GM12878 (cell line): ENCODE measurements at regions not wholly inside any gene's neighbourhood (a gene's known extent, or its start where the extent isn't known, plus 50 kb on each side); places are given as distances from the start of the nearest gene placed in this dataset.
A peak's percentile ranks its signal among the peaks of the same experiment; 100 is the strongest.

Source experiments
- ATAC-seq: fragments of 200-7000 bp; cut with Tn5 transposase; 3 replicates; pipeline ENCODE4 v1.9.1; 2020; ENCODE audit warnings: mild to moderate bottlenecking, moderate library complexity
- BruUV-seq: library from RNA; stranded (reverse); fragments of 400-500 nt; replicated peaks from 2 replicates; lab custom pipeline; 2021; lab: Mats Ljungman, UMichigan
- CTCF ChIA-PET: fragments of 300-600 bp; sonication (Branson Sonifier 250); formaldehyde crosslinking; extraction: SDS; loops from one replicate; lab custom pipeline; 2021; ENCODE audit warnings: inconsistent platforms; lab: Yijun Ruan, JAX
- POLR2A ChIA-PET: fragments of 350-600 bp; formaldehyde crosslinking; extraction: SDS; loops from one replicate; lab custom pipeline; 2021; ENCODE audit warnings: inconsistent platforms; lab: Charles Lee
- RAD21 ChIA-PET: fragments of 300-600 bp; sonication (Branson Sonifier 250); formaldehyde crosslinking; loops from one replicate; lab custom pipeline; 2023; ENCODE audit warnings: antibody characterized with exemption; ENCODE audit not compliant: unreplicated experiment; lab: Charles Lee
- SMC1A ChIA-PET: fragments of 300-600 bp; sonication (Branson Sonifier 250); formaldehyde crosslinking; loops from one replicate; lab custom pipeline; 2023; ENCODE audit not compliant: unreplicated experiment, uncharacterized antibody; lab: Charles Lee
- DNase-seq: peaks from one replicate; pipeline ENCODE4 v3.0.0-alpha.2; 2011; ENCODE audit warnings: low read depth, low spot score
- FAIRE-seq: peaks from 3 replicates; lab custom pipeline; 2011; peaks lifted over from hg19 to GRCh38; lab: Jason Lieb, UNC
- H2AFZ ChIP-seq: 2 replicates; pipeline ENCODE4 v1.6.0; 2011; ENCODE audit warnings: low read depth, low read length, control low read depth; ENCODE audit not compliant: control insufficient read depth
- H3K27ac ChIP-seq: 2 replicates; pipeline ENCODE4 v1.5.1; 2011; ENCODE audit warnings: control low read depth; ENCODE audit not compliant: control insufficient read depth, insufficient read depth
- H3K27me3 ChIP-seq, 2 experiments: replicated peaks in 1 of 2; 2 replicates each; pipeline versions ENCODE4 v1.6.0 to v1.6.1; 2011; ENCODE audit warnings: low read length in 1 of 2; ENCODE audit not compliant: control insufficient read depth in 2 of 2, insufficient read depth in 2 of 2
- H3K36me3 ChIP-seq, 2 experiments: 2 replicates each; pipeline ENCODE4 v1.5.1; 2011; ENCODE audit warnings: low read length in 1 of 2; ENCODE audit not compliant: control insufficient read depth in 2 of 2, insufficient read depth in 2 of 2
- H3K4me1 ChIP-seq: 2 replicates; pipeline ENCODE4 v1.6.1; 2011; ENCODE audit warnings: mild to moderate bottlenecking, low read length, moderate library complexity, mixed read lengths; ENCODE audit not compliant: control insufficient read depth, insufficient read depth
- H3K4me2 ChIP-seq: 2 replicates; pipeline ENCODE4 v1.6.0; 2011; ENCODE audit warnings: control low read depth; ENCODE audit not compliant: control insufficient read depth, insufficient read depth
- H3K4me3 ChIP-seq: fragments of 200-600 bp; sonication (generic); 2 replicates; pipeline ENCODE4 v1.5.1; 2016
- H3K79me2 ChIP-seq: 2 replicates; pipeline ENCODE4 v1.6.0; 2011; ENCODE audit warnings: low read length; ENCODE audit not compliant: control insufficient read depth, insufficient read depth
- H3K9ac ChIP-seq: 2 replicates; pipeline ENCODE4 v1.8.0; 2011; ENCODE audit warnings: low read length, control low read depth, mixed read lengths; ENCODE audit not compliant: control insufficient read depth, insufficient read depth
- H3K9me3 ChIP-seq: replicated peaks from 3 replicates; pipeline ENCODE4 v1.5.1; 2011; ENCODE audit warnings: mild to moderate bottlenecking, low read length; ENCODE audit not compliant: control insufficient read depth, insufficient read depth
- H4K20me1 ChIP-seq: 2 replicates; pipeline ENCODE4 v1.6.0; 2011; ENCODE audit not compliant: control insufficient read depth, insufficient read depth
- GABPA ChIP-seq: IDR thresholded peaks from 2 replicates; pipeline ENCODE4 v1.6.1; 2014; ENCODE audit warnings: antibody characterized with exemption, low read depth, mild to moderate bottlenecking, inconsistent platforms
- JUNB ChIP-seq: IDR thresholded peaks from 2 replicates; pipeline ENCODE4 v1.6.1; 2016; ENCODE audit warnings: antibody characterized with exemption, mild to moderate bottlenecking
- TAF1 ChIP-seq: IDR thresholded peaks from 2 replicates; pipeline ENCODE4 v1.6.1; 2011; ENCODE audit warnings: mild to moderate bottlenecking, low read depth, low read length, borderline replicate concordance
- whole genome bisulfite sequencing: methylation state at CpG from one replicate; pipeline ENCODE4 v1.1.6; 2016; ENCODE audit warnings: low lambda C conversion rate; ENCODE audit not compliant: insufficient replicate concordance, insufficient coverage; ENCODE audit errors: missing lambda C conversion rate; 5-methylcytosine and 5-hydroxymethylcytosine counted together
- in situ Hi-C: fragments of 300-500 bp; cut with MboI; formaldehyde crosslinking; loops from 9 replicates; pipeline ENCODE4 v1.14.3; 2018; ENCODE audit warnings: mixed read lengths
- intact Hi-C: fragments of 100-400 bp; cut with micrococcal nuclease; formaldehyde crosslinking; loops from one replicate; pipeline ENCODE4 v1.14.2; 2022; ENCODE audit not compliant: unreplicated experiment
- TF ChIP-seq, protein P1 (sequence below): fragments of 450-650 bp; IDR thresholded peaks from 2 replicates; pipeline ENCODE4 v1.6.1; 2016; ENCODE audit warnings: mild to moderate bottlenecking
- TF ChIP-seq, protein P2 (sequence below): fragments of 450-650 bp; formaldehyde crosslinking; IDR thresholded peaks from 2 replicates; pipeline ENCODE4 v1.5.0; 2022; ENCODE audit warnings: mild to moderate bottlenecking, missing genetic modification characterization

DNA sequence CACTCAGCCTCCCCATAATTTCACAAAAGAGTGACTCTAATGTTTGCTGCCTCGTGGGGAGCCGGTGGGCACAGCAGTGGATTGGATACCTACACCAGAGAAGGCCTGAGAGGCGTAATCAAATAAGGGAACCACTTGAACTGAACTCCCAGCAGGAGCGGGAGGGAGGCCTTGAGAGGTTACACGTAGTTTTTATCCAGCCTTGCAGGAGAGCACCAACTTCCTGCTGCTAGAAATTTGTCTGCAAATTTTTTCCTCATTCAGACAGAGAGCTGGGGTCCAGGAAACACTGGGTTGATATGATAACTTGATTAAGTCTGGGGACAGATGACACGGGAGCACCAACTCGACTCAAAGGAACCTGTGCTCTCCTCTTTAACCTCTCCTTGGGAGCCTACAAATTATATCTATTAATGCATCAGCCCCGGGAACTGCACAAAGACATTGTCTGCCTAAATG, 69.8 kb downstream of the HES1 start:
- ChIA-PET SMC1A (no interaction called here), RAD21 (no interaction called here), CTCF (interaction anchor here (0.8 kb wide), 1 partner anchor 425 kb away, joined by 3 read pairs; no protein-coding TSS in a partner anchor), POLR2A (no interaction called here)
- Histone ChIP-seq H3K4me2 (peak overlapping the region; percentile 28; the same call in 1 of the 2 replicates), H3K4me3 (no peak overlapping the region), H3K27ac (no peak overlapping the region), H3K9me3 (no peaks in the 10 kb centered on the region), H2AFZ (peak overlapping the region; percentile 66), H3K9ac (no peak overlapping the region), H3K79me2 (no peaks in the 10 kb centered on the region), H4K20me1 (no peaks in the 10 kb centered on the region), H3K27me3 (peaks cover 0 to 3% of the 10 kb centered on the region in 2 experiments; a peak in 2 of 4 replicates), H3K36me3 (no peaks in the 10 kb centered on the region), H3K4me1 (peaks cover 5% of the 10 kb centered on the region)
- 50% methylated on average over 8 of the region's 8 CpGs for WGBS
- TF ChIP-seq JUNB (no peak), TAF1 (peak; percentile 62; the same call in 1 of the 2 replicates), GABPA (peak; percentile 82)
- TF ChIP-seq, protein P1, sequence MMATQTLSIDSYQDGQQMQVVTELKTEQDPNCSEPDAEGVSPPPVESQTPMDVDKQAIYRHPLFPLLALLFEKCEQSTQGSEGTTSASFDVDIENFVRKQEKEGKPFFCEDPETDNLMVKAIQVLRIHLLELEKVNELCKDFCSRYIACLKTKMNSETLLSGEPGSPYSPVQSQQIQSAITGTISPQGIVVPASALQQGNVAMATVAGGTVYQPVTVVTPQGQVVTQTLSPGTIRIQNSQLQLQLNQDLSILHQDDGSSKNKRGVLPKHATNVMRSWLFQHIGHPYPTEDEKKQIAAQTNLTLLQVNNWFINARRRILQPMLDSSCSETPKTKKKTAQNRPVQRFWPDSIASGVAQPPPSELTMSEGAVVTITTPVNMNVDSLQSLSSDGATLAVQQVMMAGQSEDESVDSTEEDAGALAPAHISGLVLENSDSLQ, result no peak
- TF ChIP-seq, protein P2, sequence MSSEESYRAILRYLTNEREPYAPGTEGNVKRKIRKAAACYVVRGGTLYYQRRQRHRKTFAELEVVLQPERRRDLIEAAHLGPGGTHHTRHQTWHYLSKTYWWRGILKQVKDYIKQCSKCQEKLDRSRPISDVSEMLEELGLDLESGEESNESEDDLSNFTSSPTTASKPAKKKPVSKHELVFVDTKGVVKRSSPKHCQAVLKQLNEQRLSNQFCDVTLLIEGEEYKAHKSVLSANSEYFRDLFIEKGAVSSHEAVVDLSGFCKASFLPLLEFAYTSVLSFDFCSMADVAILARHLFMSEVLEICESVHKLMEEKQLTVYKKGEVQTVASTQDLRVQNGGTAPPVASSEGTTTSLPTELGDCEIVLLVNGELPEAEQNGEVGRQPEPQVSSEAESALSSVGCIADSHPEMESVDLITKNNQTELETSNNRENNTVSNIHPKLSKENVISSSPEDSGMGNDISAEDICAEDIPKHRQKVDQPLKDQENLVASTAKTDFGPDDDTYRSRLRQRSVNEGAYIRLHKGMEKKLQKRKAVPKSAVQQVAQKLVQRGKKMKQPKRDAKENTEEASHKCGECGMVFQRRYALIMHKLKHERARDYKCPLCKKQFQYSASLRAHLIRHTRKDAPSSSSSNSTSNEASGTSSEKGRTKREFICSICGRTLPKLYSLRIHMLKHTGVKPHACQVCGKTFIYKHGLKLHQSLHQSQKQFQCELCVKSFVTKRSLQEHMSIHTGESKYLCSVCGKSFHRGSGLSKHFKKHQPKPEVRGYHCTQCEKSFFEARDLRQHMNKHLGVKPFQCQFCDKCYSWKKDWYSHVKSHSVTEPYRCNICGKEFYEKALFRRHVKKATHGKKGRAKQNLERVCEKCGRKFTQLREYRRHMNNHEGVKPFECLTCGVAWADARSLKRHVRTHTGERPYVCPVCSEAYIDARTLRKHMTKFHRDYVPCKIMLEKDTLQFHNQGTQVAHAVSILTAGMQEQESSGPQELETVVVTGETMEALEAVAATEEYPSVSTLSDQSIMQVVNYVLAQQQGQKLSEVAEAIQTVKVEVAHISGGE (CRISPR knock-in tag), result peak; percentile 78
- in situ Hi-C loops (no loop called here), intact Hi-C loops (no loop called here)
- no TSS peak for BruUV-seq
- no peak for DNase-seq
- no peak for FAIRE-seq
- ATAC-seq, result no peak
